Activated T-cell treated with anti-CD3 and anti-CD28 coated beads for 24 hours (primary cell): ENCODE measurements at regions not wholly inside any gene's neighbourhood (a gene's known extent, or its start where the extent isn't known, plus 50 kb on each side); places are given as distances from the start of the nearest gene placed in this dataset.

Experiments
- DNase-seq: peaks from one replicate; pipeline ENCODE4 v3.0.0-alpha.2; 2020; ENCODE audit warnings: low read depth

- DNase-seq, result no peak
These were observed 469.0 kb upstream of the USP24 start for GRCh38 chr1:55684131-55684650.

- no peak for DNase-seq
These were observed 467.0 kb upstream of the USP24 start for GRCh38 chr1:55682198-55682597.

GRCh38 chr1:55679971-55680370, 464.8 kb upstream of the USP24 start:
- DNase-seq, result no peak

- no peak for DNase-seq
These were observed 458.3 kb upstream of the USP24 start for GRCh38 chr1:55673416-55673815.

GRCh38 chr1:55670331-55671082, 455.3 kb upstream of the USP24 start:
- no peak for DNase-seq

GRCh38 chr1:55669293-55669692, 454.1 kb upstream of the USP24 start:
- no peak for DNase-seq

- no peak for DNase-seq
These were observed 447.7 kb upstream of the USP24 start for GRCh38 chr1:55662875-55663274.

- DNase-seq, result no peak
These were observed 443.8 kb upstream of the USP24 start for GRCh38 chr1:55658917-55659316.

GRCh38 chr1:55654750-55655149, 439.6 kb upstream of the USP24 start:
- no peak for DNase-seq

GRCh38 chr1:55654171-55654570, 439.0 kb upstream of the USP24 start:
- no peak for DNase-seq

- no peak for DNase-seq
These were observed 435.3 kb upstream of the USP24 start for GRCh38 chr1:55650444-55650843.

GRCh38 chr1:55646181-55646580, 431.0 kb upstream of the USP24 start:
- no peak for DNase-seq

GRCh38 chr1:55645270-55645669, 430.1 kb upstream of the USP24 start:
- DNase-seq, result no peak

GRCh38 chr1:55641947-55642346, 426.8 kb upstream of the USP24 start:
- DNase-seq, result no peak

- peak; percentile 14 for DNase-seq
These were observed 425.7 kb upstream of the USP24 start for GRCh38 chr1:55640708-55641473.

GRCh38 chr1:55639526-55639925, 424.4 kb upstream of the USP24 start:
- no peak for DNase-seq

- no peak for DNase-seq
These were observed 423.9 kb upstream of the USP24 start for GRCh38 chr1:55639051-55639450.

GRCh38 chr1:55636696-55637095, 421.5 kb upstream of the USP24 start:
- DNase-seq, result no peak

- no peak for DNase-seq
These were observed 420.7 kb upstream of the USP24 start for GRCh38 chr1:55635856-55636255.

GRCh38 chr1:55634516-55634915, 419.4 kb upstream of the USP24 start:
- no peak for DNase-seq

- no peak for DNase-seq
These were observed 417.7 kb upstream of the USP24 start for GRCh38 chr1:55632906-55633305.

- DNase-seq, result no peak
These were observed 416.9 kb upstream of the USP24 start for GRCh38 chr1:55632058-55632457.

- no peak for DNase-seq
These were observed 416.3 kb upstream of the USP24 start for GRCh38 chr1:55631509-55631908.
